ENCODE measurements at regions not wholly inside any gene's neighbourhood (a gene's known extent, or its start where the extent isn't known, plus 50 kb on each side); places are given as distances from the start of the nearest gene placed in this dataset.

- Histone ChIP-seq H3K36me3 (no peaks in the 10 kb centered on the region), H3K4me3 (ENCODE audit: low read depth, low read length) (no peak overlapping the region), H3K9me3 (ENCODE audit: severe bottlenecking) (peaks cover 5% of the 10 kb centered on the region), H3K27ac (no peak overlapping the region), H3K27me3 (ENCODE audit: insufficient read depth, low read depth, severe bottlenecking) (no peaks in the 10 kb centered on the region)
- TF ChIP-seq, protein P1, sequence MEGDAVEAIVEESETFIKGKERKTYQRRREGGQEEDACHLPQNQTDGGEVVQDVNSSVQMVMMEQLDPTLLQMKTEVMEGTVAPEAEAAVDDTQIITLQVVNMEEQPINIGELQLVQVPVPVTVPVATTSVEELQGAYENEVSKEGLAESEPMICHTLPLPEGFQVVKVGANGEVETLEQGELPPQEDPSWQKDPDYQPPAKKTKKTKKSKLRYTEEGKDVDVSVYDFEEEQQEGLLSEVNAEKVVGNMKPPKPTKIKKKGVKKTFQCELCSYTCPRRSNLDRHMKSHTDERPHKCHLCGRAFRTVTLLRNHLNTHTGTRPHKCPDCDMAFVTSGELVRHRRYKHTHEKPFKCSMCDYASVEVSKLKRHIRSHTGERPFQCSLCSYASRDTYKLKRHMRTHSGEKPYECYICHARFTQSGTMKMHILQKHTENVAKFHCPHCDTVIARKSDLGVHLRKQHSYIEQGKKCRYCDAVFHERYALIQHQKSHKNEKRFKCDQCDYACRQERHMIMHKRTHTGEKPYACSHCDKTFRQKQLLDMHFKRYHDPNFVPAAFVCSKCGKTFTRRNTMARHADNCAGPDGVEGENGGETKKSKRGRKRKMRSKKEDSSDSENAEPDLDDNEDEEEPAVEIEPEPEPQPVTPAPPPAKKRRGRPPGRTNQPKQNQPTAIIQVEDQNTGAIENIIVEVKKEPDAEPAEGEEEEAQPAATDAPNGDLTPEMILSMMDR (IDR thresholded peaks at IDR 0.05; ENCODE audit: low read depth, low read length) = no peak
- no peak for DNase-seq
These were observed 109.1 kb downstream of the UTRN start for GRCh38 chr6:144394210-144394609.

DNA sequence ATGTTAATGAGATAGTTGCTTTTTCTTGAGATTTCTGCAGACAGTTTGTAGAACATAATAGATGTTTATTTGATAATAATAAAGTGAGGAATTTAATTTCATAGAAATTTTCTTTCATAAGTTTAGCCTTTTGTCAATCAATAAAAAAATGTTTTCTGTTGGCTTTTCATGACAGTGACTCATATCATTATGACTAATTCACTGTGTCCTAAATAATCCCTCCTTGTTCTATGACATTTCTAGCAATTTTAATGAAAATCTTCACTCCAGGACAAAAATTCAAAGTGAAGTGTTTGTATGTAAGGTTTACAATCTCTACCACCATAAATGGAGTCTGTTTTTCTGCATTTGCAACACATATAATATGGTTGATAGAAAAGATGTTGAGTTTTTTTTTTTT, 109.9 kb downstream of the UTRN start:
- H3K4me3 ChIP-seq (ENCODE audit: low read depth, low read length) = no peak overlapping the region
- no peaks in the 10 kb centered on the region for H3K36me3 ChIP-seq
- TF ChIP-seq, protein P1 (IDR thresholded peaks at IDR 0.05; ENCODE audit: low read depth, low read length) = no peak
- H3K27ac ChIP-seq = no peak overlapping the region
- DNase-seq = no peak
- H3K27me3 ChIP-seq (ENCODE audit: insufficient read depth, low read depth, severe bottlenecking) = no peaks in the 10 kb centered on the region
- peaks cover 5% of the 10 kb centered on the region for H3K9me3 ChIP-seq (ENCODE audit: severe bottlenecking)

- no peak for DNase-seq
- H3K9me3 ChIP-seq (ENCODE audit: severe bottlenecking) = peaks cover 5% of the 10 kb centered on the region
- no peak overlapping the region for H3K27ac ChIP-seq
These were observed 110.7 kb downstream of the UTRN start for GRCh38 chr6:144395826-144396225.

GRCh38 chr6:144397141-144397540, 112.0 kb downstream of the UTRN start:
- no peaks in the 10 kb centered on the region for H3K36me3 ChIP-seq
- H3K27ac ChIP-seq = no peak overlapping the region
- DNase-seq = no peak
- no peak overlapping the region for H3K4me3 ChIP-seq (ENCODE audit: low read depth, low read length)
- no peaks in the 10 kb centered on the region for H3K27me3 ChIP-seq (ENCODE audit: insufficient read depth, low read depth, severe bottlenecking)
- TF ChIP-seq, protein P1 (IDR thresholded peaks at IDR 0.05; ENCODE audit: low read depth, low read length) = no peak
- H3K9me3 ChIP-seq (ENCODE audit: severe bottlenecking) = peaks cover 5% of the 10 kb centered on the region

More at GRCh38 chr6:144395826-144396225, 110.7 kb downstream of the UTRN start:
- TF ChIP-seq, protein P1 (IDR thresholded peaks at IDR 0.05; ENCODE audit: low read depth, low read length) = no peak
- Histone ChIP-seq H3K4me3 (ENCODE audit: low read depth, low read length) (no peak overlapping the region), H3K27me3 (ENCODE audit: insufficient read depth, low read depth, severe bottlenecking) (no peaks in the 10 kb centered on the region), H3K36me3 (no peaks in the 10 kb centered on the region)

GRCh38 chr6:144400321-144400720, 115.2 kb downstream of the UTRN start:
- Histone ChIP-seq H3K9me3 (ENCODE audit: severe bottlenecking) (peaks cover 5% of the 10 kb centered on the region), H3K4me3 (ENCODE audit: low read depth, low read length) (no peak overlapping the region), H3K27ac (no peak overlapping the region), H3K27me3 (ENCODE audit: insufficient read depth, low read depth, severe bottlenecking) (no peaks in the 10 kb centered on the region), H3K36me3 (no peaks in the 10 kb centered on the region)
- TF ChIP-seq, protein P1 (IDR thresholded peaks at IDR 0.05; ENCODE audit: low read depth, low read length) = no peak
- no peak for DNase-seq

All from WERI-Rb-1 (cell line).